ENCODE measurements at regions not wholly inside any gene's neighbourhood (a gene's known extent, or its start where the extent isn't known, plus 50 kb on each side); places are given as distances from the start of the nearest gene placed in this dataset.

DNA sequence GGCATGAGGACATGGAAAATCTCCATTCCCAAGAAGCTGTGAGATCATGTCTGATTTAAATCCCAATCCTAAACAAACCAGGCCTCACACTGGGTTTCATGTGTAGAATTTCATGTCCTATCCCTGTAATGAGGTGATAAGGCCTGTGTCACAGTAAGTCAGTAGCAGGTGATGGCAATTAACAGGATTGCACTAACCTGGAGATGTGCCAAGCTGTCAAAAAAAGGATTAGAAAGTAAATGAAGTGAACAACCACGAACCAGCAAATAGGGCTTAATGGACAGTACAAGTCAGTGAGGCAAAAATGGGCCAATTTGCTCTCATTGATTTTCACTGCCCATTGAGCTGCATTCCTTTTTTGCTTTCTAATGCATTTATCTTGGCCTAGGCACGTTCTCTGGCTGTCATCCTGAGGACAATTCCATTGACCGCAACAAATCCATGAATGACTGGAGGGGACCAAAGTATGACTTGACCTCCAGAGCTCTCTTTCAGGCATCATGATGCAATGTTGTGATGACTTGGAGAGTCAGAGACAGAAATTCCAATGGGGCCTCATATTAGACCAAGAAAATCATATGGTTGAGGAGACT, 673.6 kb upstream of the ADGRL2 start:
- ATAC-seq: no peak
- Histone ChIP-seq H3K4me1 (ENCODE audit: control insufficient read depth, insufficient read depth, low read length) (no peaks in the 10 kb centered on the region), H3K27ac (ENCODE audit: low read length) (no peak overlapping the region), H3K9me3 (ENCODE audit: control insufficient read depth, insufficient read depth, low read depth, low read length) (no peaks in the 10 kb centered on the region), H3K27me3 (ENCODE audit: control insufficient read depth, insufficient read depth, low read length) (no peaks in the 10 kb centered on the region), H3K36me3 (ENCODE audit: control insufficient read depth, insufficient read depth, low read length) (no peaks in the 10 kb centered on the region), H3K4me3 (ENCODE audit: low read depth in 2 of 2, low read length in 2 of 2) (no peak overlapping the region)
- no TSS peak for BruUV-seq (replicated peaks)
- no peak for DNase-seq (ENCODE audit: low read depth, low spot score)
- intact Hi-C loops (cut with micrococcal nuclease; ENCODE audit: unreplicated experiment): no loop called here
- in situ Hi-C loops (cut with HindIII; ENCODE audit: low pct_unique_long_range_greater_than_20kb, low sequenced_read_pairs): no loop called here
- ChIA-PET CTCF (no interaction called here), POLR2A (no interaction called here)
- TF ChIP-seq POLR2AphosphoS5 (IDR thresholded peaks at IDR 0.05; ENCODE audit: low read depth, low read length) (no peak), SIN3A (IDR thresholded peaks at IDR 0.05; ENCODE audit: borderline replicate concordance, insufficient read depth, low read depth, low read length) (no peak), TCF7L2 (IDR thresholded peaks at IDR 0.05; ENCODE audit: low read depth, low read length) (no peak)
- TF ChIP-seq, protein P1, sequence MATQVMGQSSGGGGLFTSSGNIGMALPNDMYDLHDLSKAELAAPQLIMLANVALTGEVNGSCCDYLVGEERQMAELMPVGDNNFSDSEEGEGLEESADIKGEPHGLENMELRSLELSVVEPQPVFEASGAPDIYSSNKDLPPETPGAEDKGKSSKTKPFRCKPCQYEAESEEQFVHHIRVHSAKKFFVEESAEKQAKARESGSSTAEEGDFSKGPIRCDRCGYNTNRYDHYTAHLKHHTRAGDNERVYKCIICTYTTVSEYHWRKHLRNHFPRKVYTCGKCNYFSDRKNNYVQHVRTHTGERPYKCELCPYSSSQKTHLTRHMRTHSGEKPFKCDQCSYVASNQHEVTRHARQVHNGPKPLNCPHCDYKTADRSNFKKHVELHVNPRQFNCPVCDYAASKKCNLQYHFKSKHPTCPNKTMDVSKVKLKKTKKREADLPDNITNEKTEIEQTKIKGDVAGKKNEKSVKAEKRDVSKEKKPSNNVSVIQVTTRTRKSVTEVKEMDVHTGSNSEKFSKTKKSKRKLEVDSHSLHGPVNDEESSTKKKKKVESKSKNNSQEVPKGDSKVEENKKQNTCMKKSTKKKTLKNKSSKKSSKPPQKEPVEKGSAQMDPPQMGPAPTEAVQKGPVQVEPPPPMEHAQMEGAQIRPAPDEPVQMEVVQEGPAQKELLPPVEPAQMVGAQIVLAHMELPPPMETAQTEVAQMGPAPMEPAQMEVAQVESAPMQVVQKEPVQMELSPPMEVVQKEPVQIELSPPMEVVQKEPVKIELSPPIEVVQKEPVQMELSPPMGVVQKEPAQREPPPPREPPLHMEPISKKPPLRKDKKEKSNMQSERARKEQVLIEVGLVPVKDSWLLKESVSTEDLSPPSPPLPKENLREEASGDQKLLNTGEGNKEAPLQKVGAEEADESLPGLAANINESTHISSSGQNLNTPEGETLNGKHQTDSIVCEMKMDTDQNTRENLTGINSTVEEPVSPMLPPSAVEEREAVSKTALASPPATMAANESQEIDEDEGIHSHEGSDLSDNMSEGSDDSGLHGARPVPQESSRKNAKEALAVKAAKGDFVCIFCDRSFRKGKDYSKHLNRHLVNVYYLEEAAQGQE (IDR thresholded peaks at IDR 0.05; ENCODE audit: insufficient read depth in 1 of 2, low read depth in 2 of 2, low read length in 1 of 2): no peak
- TF ChIP-seq, protein P2, sequence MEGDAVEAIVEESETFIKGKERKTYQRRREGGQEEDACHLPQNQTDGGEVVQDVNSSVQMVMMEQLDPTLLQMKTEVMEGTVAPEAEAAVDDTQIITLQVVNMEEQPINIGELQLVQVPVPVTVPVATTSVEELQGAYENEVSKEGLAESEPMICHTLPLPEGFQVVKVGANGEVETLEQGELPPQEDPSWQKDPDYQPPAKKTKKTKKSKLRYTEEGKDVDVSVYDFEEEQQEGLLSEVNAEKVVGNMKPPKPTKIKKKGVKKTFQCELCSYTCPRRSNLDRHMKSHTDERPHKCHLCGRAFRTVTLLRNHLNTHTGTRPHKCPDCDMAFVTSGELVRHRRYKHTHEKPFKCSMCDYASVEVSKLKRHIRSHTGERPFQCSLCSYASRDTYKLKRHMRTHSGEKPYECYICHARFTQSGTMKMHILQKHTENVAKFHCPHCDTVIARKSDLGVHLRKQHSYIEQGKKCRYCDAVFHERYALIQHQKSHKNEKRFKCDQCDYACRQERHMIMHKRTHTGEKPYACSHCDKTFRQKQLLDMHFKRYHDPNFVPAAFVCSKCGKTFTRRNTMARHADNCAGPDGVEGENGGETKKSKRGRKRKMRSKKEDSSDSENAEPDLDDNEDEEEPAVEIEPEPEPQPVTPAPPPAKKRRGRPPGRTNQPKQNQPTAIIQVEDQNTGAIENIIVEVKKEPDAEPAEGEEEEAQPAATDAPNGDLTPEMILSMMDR (IDR thresholded peaks at IDR 0.05): no peak

DNA sequence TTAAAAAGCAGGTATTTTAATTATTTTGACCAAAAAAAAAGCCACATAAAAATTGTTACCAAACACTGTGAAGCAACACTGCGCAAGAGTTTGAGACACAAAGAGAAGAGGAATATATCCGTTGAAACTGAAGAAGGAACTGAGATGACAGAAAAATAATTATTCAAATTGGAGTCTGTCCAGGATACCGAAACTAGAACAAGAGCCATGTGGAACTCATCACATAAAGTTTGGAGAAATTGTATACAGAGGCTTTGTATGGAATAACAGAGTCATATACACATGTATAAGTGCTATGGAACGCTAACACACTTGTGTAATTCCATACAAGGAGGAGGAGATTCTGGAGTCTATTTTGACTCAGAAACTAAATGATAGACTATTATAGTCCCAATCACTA, 675.1 kb upstream of the ADGRL2 start:
- no peaks in the 10 kb centered on the region for H3K27me3 ChIP-seq (ENCODE audit: control insufficient read depth, insufficient read depth, low read length)
- intact Hi-C loops (cut with micrococcal nuclease; ENCODE audit: unreplicated experiment) (no loop called here), in situ Hi-C loops (cut with HindIII; ENCODE audit: low pct_unique_long_range_greater_than_20kb, low sequenced_read_pairs) (no loop called here)
- TF ChIP-seq, protein P1 (IDR thresholded peaks at IDR 0.05; ENCODE audit: insufficient read depth in 1 of 2, low read depth in 2 of 2, low read length in 1 of 2): no peak
- TF ChIP-seq, protein P2 (IDR thresholded peaks at IDR 0.05): no peak
- TF ChIP-seq POLR2AphosphoS5 (IDR thresholded peaks at IDR 0.05; ENCODE audit: low read depth, low read length) (no peak), TCF7L2 (IDR thresholded peaks at IDR 0.05; ENCODE audit: low read depth, low read length) (no peak), SIN3A (IDR thresholded peaks at IDR 0.05; ENCODE audit: borderline replicate concordance, insufficient read depth, low read depth, low read length) (no peak)
- H3K4me1 ChIP-seq (ENCODE audit: control insufficient read depth, insufficient read depth, low read length): no peaks in the 10 kb centered on the region
- CTCF ChIA-PET: no interaction called here
- H3K36me3 ChIP-seq (ENCODE audit: control insufficient read depth, insufficient read depth, low read length): no peaks in the 10 kb centered on the region
- no peak overlapping the region for H3K4me3 ChIP-seq (ENCODE audit: low read depth in 2 of 2, low read length in 2 of 2)
- DNase-seq (ENCODE audit: low read depth, low spot score): no peak
- no peaks in the 10 kb centered on the region for H3K9me3 ChIP-seq (ENCODE audit: control insufficient read depth, insufficient read depth, low read depth, low read length)
- BruUV-seq (replicated peaks): no TSS peak
- ATAC-seq: no peak
- no peak overlapping the region for H3K27ac ChIP-seq (ENCODE audit: low read length)
- POLR2A ChIA-PET: no interaction called here

Measured in Panc1 (cell line).